ENCODE measurements at regions not wholly inside any gene's neighbourhood (a gene's known extent, or its start where the extent isn't known, plus 50 kb on each side); places are given as distances from the start of the nearest gene placed in this dataset.

DNA sequence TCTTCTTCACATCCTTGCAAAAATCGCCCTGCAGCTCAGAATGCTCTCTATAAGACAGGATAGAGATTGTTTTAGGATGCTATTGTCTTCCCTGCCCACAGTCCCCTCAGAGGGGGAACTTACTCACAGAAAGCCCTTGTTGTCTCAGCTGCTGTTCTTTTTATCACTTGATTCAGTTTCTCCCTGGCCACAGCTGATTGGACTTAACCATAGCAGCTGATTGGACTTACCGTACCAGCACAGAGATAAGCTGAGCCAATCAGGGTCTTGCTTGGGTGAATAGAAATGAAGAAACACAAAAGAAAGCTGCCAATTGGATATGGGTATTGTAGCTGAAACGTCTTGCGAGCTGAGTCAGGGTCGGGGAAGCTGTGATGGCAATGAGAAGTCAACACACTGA lies 194.2 kb upstream of the MEX3C start:
- no peak overlapping the region for H3K4me3 ChIP-seq
- no peak overlapping the region for H3K9ac ChIP-seq (ENCODE audit: insufficient read depth in 1 of 2, low read length in 2 of 2)
- H3K27me3 ChIP-seq (ENCODE audit: control insufficient read depth in 3 of 3, insufficient read depth in 3 of 3, low read length in 2 of 3), result no peaks in the 10 kb centered on the region
- no peaks in the 10 kb centered on the region for H3K36me3 ChIP-seq (ENCODE audit: control insufficient read depth in 4 of 4, insufficient read depth in 4 of 4, low read length in 4 of 4)
- no peaks in the 10 kb centered on the region for H3K9me3 ChIP-seq (ENCODE audit: control insufficient read depth in 4 of 4, insufficient read depth in 3 of 4, low read length in 3 of 4)
- 86 to 87% methylated on average over 5 of the region's 5 CpGs for WGBS, 2 donors
- no peak overlapping the region for H3K27ac ChIP-seq (ENCODE audit: low read depth in 1 of 2, low read length in 1 of 2)
- TF ChIP-seq, protein P1, sequence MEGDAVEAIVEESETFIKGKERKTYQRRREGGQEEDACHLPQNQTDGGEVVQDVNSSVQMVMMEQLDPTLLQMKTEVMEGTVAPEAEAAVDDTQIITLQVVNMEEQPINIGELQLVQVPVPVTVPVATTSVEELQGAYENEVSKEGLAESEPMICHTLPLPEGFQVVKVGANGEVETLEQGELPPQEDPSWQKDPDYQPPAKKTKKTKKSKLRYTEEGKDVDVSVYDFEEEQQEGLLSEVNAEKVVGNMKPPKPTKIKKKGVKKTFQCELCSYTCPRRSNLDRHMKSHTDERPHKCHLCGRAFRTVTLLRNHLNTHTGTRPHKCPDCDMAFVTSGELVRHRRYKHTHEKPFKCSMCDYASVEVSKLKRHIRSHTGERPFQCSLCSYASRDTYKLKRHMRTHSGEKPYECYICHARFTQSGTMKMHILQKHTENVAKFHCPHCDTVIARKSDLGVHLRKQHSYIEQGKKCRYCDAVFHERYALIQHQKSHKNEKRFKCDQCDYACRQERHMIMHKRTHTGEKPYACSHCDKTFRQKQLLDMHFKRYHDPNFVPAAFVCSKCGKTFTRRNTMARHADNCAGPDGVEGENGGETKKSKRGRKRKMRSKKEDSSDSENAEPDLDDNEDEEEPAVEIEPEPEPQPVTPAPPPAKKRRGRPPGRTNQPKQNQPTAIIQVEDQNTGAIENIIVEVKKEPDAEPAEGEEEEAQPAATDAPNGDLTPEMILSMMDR (IDR thresholded peaks at IDR 0.05; ENCODE audit: control extremely low read depth, extremely low read depth), result no peak
- ATAC-seq (ENCODE audit: insufficient read depth, low FRiP score) (no peak), DNase-seq (no peak)
- H3K4me1 ChIP-seq (ENCODE audit: control insufficient read depth in 5 of 5, insufficient read depth in 5 of 5, low read length in 5 of 5), result no peaks in the 10 kb centered on the region

DNA sequence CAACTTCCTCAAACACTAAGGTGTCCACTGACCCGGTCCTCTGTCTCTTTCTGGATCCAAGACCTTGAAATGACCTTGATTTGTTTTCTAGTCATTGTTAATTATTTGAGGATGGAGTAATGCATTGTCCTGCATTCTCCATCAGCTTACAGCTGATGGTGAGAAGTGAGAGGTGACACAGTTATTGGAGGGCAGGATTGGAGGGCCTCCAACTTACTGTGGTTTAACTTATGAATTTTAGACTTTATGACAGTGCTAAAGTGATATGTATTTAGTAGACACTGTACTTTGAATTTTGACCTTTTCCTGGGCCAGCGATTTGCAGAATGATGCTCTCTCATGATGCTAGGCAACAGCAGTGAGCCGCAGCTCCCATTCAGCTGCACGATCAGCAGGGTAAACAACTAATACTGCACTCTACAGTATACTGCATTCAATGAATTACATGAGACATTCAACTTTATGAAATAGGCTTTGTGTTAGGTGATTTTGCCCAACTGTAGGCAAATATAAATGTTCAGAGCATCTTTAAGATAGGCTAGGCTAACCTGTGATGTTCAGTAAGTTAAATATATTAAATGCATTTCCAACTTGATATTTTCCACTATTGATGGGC lies 200.0 kb upstream of the MEX3C start:
- WGBS, 2 donors, result 83 to 84% methylated on average over 4 of the region's 4 CpGs
- H3K4me3 ChIP-seq, result no peak overlapping the region
- no peak for ATAC-seq (ENCODE audit: insufficient read depth, low FRiP score)
- H3K27ac ChIP-seq (ENCODE audit: low read depth in 1 of 2, low read length in 1 of 2), result no peak overlapping the region
- H3K27me3 ChIP-seq (ENCODE audit: control insufficient read depth in 3 of 3, insufficient read depth in 3 of 3, low read length in 2 of 3), result no peaks in the 10 kb centered on the region
- H3K4me1 ChIP-seq (ENCODE audit: control insufficient read depth in 5 of 5, insufficient read depth in 5 of 5, low read length in 5 of 5), result no peaks in the 10 kb centered on the region
- no peak overlapping the region for H3K9ac ChIP-seq (ENCODE audit: insufficient read depth in 1 of 2, low read length in 2 of 2)
- TF ChIP-seq, protein P1 (IDR thresholded peaks at IDR 0.05; ENCODE audit: control extremely low read depth, extremely low read depth), result no peak
- H3K9me3 ChIP-seq (ENCODE audit: control insufficient read depth in 4 of 4, insufficient read depth in 3 of 4, low read length in 3 of 4), result no peaks in the 10 kb centered on the region
- DNase-seq, result no peak
- H3K36me3 ChIP-seq (ENCODE audit: control insufficient read depth in 4 of 4, insufficient read depth in 4 of 4, low read length in 4 of 4), result no peaks in the 10 kb centered on the region

DNA sequence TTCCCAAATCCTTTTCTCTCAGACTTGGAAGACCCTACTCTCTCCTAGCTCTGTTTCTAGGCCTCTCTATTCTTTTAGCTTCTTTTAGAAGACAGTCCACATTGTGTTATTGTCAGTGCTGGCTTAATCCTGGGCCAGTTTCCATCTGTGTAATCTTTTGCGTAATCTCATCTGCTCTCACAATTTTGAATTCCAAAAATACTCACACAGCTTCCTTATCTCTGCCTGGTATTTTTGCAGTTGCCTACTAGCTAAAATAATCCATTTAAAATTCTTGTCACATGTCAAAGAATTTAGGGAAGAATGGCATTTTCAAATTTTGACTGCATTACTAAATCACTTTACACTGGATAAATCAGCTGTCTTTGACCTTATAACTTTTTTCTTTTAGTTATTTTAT lies 200.6 kb upstream of the MEX3C start:
- DNase-seq, result no peak
- H3K9ac ChIP-seq (ENCODE audit: insufficient read depth in 1 of 2, low read length in 2 of 2), result no peak overlapping the region

More for the DNA sequence above, 200.6 kb upstream of the MEX3C start:
- Histone ChIP-seq H3K36me3 (ENCODE audit: control insufficient read depth in 4 of 4, insufficient read depth in 4 of 4, low read length in 4 of 4) (no peaks in the 10 kb centered on the region), H3K4me3 (no peak overlapping the region), H3K27ac (ENCODE audit: low read depth in 1 of 2, low read length in 1 of 2) (no peak overlapping the region), H3K27me3 (ENCODE audit: control insufficient read depth in 3 of 3, insufficient read depth in 3 of 3, low read length in 2 of 3) (no peaks in the 10 kb centered on the region), H3K9me3 (ENCODE audit: control insufficient read depth in 4 of 4, insufficient read depth in 3 of 4, low read length in 3 of 4) (no peaks in the 10 kb centered on the region), H3K4me1 (ENCODE audit: control insufficient read depth in 5 of 5, insufficient read depth in 5 of 5, low read length in 5 of 5) (no peaks in the 10 kb centered on the region)
- ATAC-seq (ENCODE audit: insufficient read depth, low FRiP score), result no peak
- TF ChIP-seq, protein P1 (IDR thresholded peaks at IDR 0.05; ENCODE audit: control extremely low read depth, extremely low read depth), result no peak
- WGBS, 2 donors, result 72% methylated on average over 1 of the region's 1 CpG

Data from lung (tissue), 11 donors.